ENCODE measurements at regions not wholly inside any gene's neighbourhood (a gene's known extent, or its start where the extent isn't known, plus 50 kb on each side); places are given as distances from the start of the nearest gene placed in this dataset.

- Histone ChIP-seq H3K36me3 (ENCODE audit: control insufficient read depth, insufficient read depth, low read length) (no peaks in the 10 kb centered on the region), H3K9me3 (ENCODE audit: control insufficient read depth, insufficient read depth, low read length) (no peaks in the 10 kb centered on the region), H3K27me3 (ENCODE audit: control insufficient read depth, insufficient read depth, low read length) (no peaks in the 10 kb centered on the region), H3K4me1 (ENCODE audit: control insufficient read depth, insufficient read depth, low read length) (peaks cover 3% of the 10 kb centered on the region; the same call in 1 of the 2 replicates), H3K27ac (ENCODE audit: low read length) (no peak overlapping the region), H3K4me3 (ENCODE audit: low read length) (no peak overlapping the region)
- no peak for DNase-seq (ENCODE audit: low read depth, low spot score)
- WGBS (ENCODE audit: insufficient coverage, insufficient read length), result no CpG with 5 or more reads among the region's 18 CpGs
Measured at GRCh38 chr3:193771653-193772421, 178.8 kb downstream of the OPA1 start.

- Histone ChIP-seq H3K9me3 (ENCODE audit: control insufficient read depth, insufficient read depth, low read length) (no peaks in the 10 kb centered on the region), H3K27ac (ENCODE audit: low read length) (no peak overlapping the region), H3K27me3 (ENCODE audit: control insufficient read depth, insufficient read depth, low read length) (no peaks in the 10 kb centered on the region), H3K4me1 (ENCODE audit: control insufficient read depth, insufficient read depth, low read length) (peaks cover 6% of the 10 kb centered on the region; the same call in 1 of the 2 replicates), H3K36me3 (ENCODE audit: control insufficient read depth, insufficient read depth, low read length) (no peaks in the 10 kb centered on the region), H3K4me3 (ENCODE audit: low read length) (no peak overlapping the region)
- no CpG with 5 or more reads among the region's 9 CpGs for WGBS (ENCODE audit: insufficient coverage, insufficient read length)
- DNase-seq (ENCODE audit: low read depth, low spot score), result no peak
Measured at GRCh38 chr3:193772422-193772763, 179.4 kb downstream of the OPA1 start.

GRCh38 chr3:193773266-193774220, 180.5 kb downstream of the OPA1 start:
- H3K27me3 ChIP-seq (ENCODE audit: control insufficient read depth, insufficient read depth, low read length), result no peaks in the 10 kb centered on the region
- H3K9me3 ChIP-seq (ENCODE audit: control insufficient read depth, insufficient read depth, low read length), result no peaks in the 10 kb centered on the region
- H3K4me3 ChIP-seq (ENCODE audit: low read length), result no peak overlapping the region
- DNase-seq (ENCODE audit: low read depth, low spot score), result no peak
- no peak overlapping the region for H3K27ac ChIP-seq (ENCODE audit: low read length)
- WGBS (ENCODE audit: insufficient coverage, insufficient read length), result no CpG with 5 or more reads among the region's 8 CpGs
- peaks cover 9% of the 10 kb centered on the region; the same call in 1 of the 2 replicates for H3K4me1 ChIP-seq (ENCODE audit: control insufficient read depth, insufficient read depth, low read length)
- no peaks in the 10 kb centered on the region for H3K36me3 ChIP-seq (ENCODE audit: control insufficient read depth, insufficient read depth, low read length)

- Histone ChIP-seq H3K27ac (ENCODE audit: low read length) (no peak overlapping the region), H3K9me3 (ENCODE audit: control insufficient read depth, insufficient read depth, low read length) (no peaks in the 10 kb centered on the region), H3K4me1 (ENCODE audit: control insufficient read depth, insufficient read depth, low read length) (peaks cover 9% of the 10 kb centered on the region; the same call in 1 of the 2 replicates), H3K27me3 (ENCODE audit: control insufficient read depth, insufficient read depth, low read length) (no peaks in the 10 kb centered on the region), H3K4me3 (ENCODE audit: low read length) (no peak overlapping the region), H3K36me3 (ENCODE audit: control insufficient read depth, insufficient read depth, low read length) (no peaks in the 10 kb centered on the region)
- DNase-seq (ENCODE audit: low read depth, low spot score), result no peak
- no CpG with 5 or more reads among the region's 7 CpGs for WGBS (ENCODE audit: insufficient coverage, insufficient read length)
Measured at GRCh38 chr3:193774272-193774915, 181.4 kb downstream of the OPA1 start.

- no peak for DNase-seq (ENCODE audit: low read depth, low spot score)
- Histone ChIP-seq H3K4me1 (ENCODE audit: control insufficient read depth, insufficient read depth, low read length) (peaks cover 9% of the 10 kb centered on the region; the same call in 1 of the 2 replicates), H3K9me3 (ENCODE audit: control insufficient read depth, insufficient read depth, low read length) (no peaks in the 10 kb centered on the region), H3K36me3 (ENCODE audit: control insufficient read depth, insufficient read depth, low read length) (no peaks in the 10 kb centered on the region), H3K27ac (ENCODE audit: low read length) (no peak overlapping the region), H3K4me3 (ENCODE audit: low read length) (no peak overlapping the region), H3K27me3 (ENCODE audit: control insufficient read depth, insufficient read depth, low read length) (no peaks in the 10 kb centered on the region)
- no CpG with 5 or more reads among the region's 6 CpGs for WGBS (ENCODE audit: insufficient coverage, insufficient read length)
Measured at GRCh38 chr3:193774916-193775285, 181.9 kb downstream of the OPA1 start.

- Histone ChIP-seq H3K27ac (ENCODE audit: low read length) (no peak overlapping the region), H3K4me1 (ENCODE audit: control insufficient read depth, insufficient read depth, low read length) (peaks cover 9% of the 10 kb centered on the region; the same call in 1 of the 2 replicates), H3K27me3 (ENCODE audit: control insufficient read depth, insufficient read depth, low read length) (no peaks in the 10 kb centered on the region), H3K9me3 (ENCODE audit: control insufficient read depth, insufficient read depth, low read length) (no peaks in the 10 kb centered on the region), H3K4me3 (ENCODE audit: low read length) (no peak overlapping the region), H3K36me3 (ENCODE audit: control insufficient read depth, insufficient read depth, low read length) (no peaks in the 10 kb centered on the region)
- WGBS (ENCODE audit: insufficient coverage, insufficient read length), result no CpG with 5 or more reads among the region's 11 CpGs
- no peak for DNase-seq (ENCODE audit: low read depth, low spot score)
Measured at GRCh38 chr3:193775421-193776077, 182.5 kb downstream of the OPA1 start.

GRCh38 chr3:193776626-193777358, 183.8 kb downstream of the OPA1 start:
- no peak overlapping the region for H3K27ac ChIP-seq (ENCODE audit: low read length)
- peaks cover 11% of the 10 kb centered on the region; the same call in 1 of the 2 replicates for H3K4me1 ChIP-seq (ENCODE audit: control insufficient read depth, insufficient read depth, low read length)
- no peaks in the 10 kb centered on the region for H3K27me3 ChIP-seq (ENCODE audit: control insufficient read depth, insufficient read depth, low read length)
- H3K4me3 ChIP-seq (ENCODE audit: low read length), result no peak overlapping the region
- H3K9me3 ChIP-seq (ENCODE audit: control insufficient read depth, insufficient read depth, low read length), result no peaks in the 10 kb centered on the region
- no peaks in the 10 kb centered on the region for H3K36me3 ChIP-seq (ENCODE audit: control insufficient read depth, insufficient read depth, low read length)
- DNase-seq (ENCODE audit: low read depth, low spot score), result no peak
- no CpG with 5 or more reads among the region's 7 CpGs for WGBS (ENCODE audit: insufficient coverage, insufficient read length)

GRCh38 chr3:193777524-193777923, 184.5 kb downstream of the OPA1 start:
- Histone ChIP-seq H3K27me3 (ENCODE audit: control insufficient read depth, insufficient read depth, low read length) (no peaks in the 10 kb centered on the region), H3K27ac (ENCODE audit: low read length) (no peak overlapping the region), H3K4me3 (ENCODE audit: low read length) (no peak overlapping the region), H3K9me3 (ENCODE audit: control insufficient read depth, insufficient read depth, low read length) (no peaks in the 10 kb centered on the region), H3K4me1 (ENCODE audit: control insufficient read depth, insufficient read depth, low read length) (peaks cover 12% of the 10 kb centered on the region; the same call in 1 of the 2 replicates), H3K36me3 (ENCODE audit: control insufficient read depth, insufficient read depth, low read length) (no peaks in the 10 kb centered on the region)
- no CpG with 5 or more reads among the region's 9 CpGs for WGBS (ENCODE audit: insufficient coverage, insufficient read length)
- DNase-seq (ENCODE audit: low read depth, low spot score), result no peak

GRCh38 chr3:193778676-193779075, 185.7 kb downstream of the OPA1 start:
- Histone ChIP-seq H3K27ac (ENCODE audit: low read length) (no peak overlapping the region), H3K27me3 (ENCODE audit: control insufficient read depth, insufficient read depth, low read length) (no peaks in the 10 kb centered on the region), H3K36me3 (ENCODE audit: control insufficient read depth, insufficient read depth, low read length) (no peaks in the 10 kb centered on the region), H3K9me3 (ENCODE audit: control insufficient read depth, insufficient read depth, low read length) (no peaks in the 10 kb centered on the region), H3K4me3 (ENCODE audit: low read length) (no peak overlapping the region), H3K4me1 (ENCODE audit: control insufficient read depth, insufficient read depth, low read length) (peaks cover 12% of the 10 kb centered on the region; the same call in 1 of the 2 replicates)
- WGBS (ENCODE audit: insufficient coverage, insufficient read length), result no CpG with 5 or more reads among the region's 10 CpGs
- DNase-seq (ENCODE audit: low read depth, low spot score), result no peak
